GM23338 (cell line): ENCODE measurements at regions not wholly inside any gene's neighbourhood (a gene's known extent, or its start where the extent isn't known, plus 50 kb on each side); places are given as distances from the start of the nearest gene placed in this dataset.

Experiments
- ATAC-seq: fragments of 200-7000 bp; cut with Tn5 transposase; 3 replicates; pipeline ENCODE4 v1.9.1; 2020
- DNase-seq: peaks from one replicate; pipeline ENCODE4 v3.0.0-alpha.2; 2015; ENCODE audit warnings: low spot score
- H2AFZ ChIP-seq: fragments of 200-600 bp; sonication (generic); 2 replicates; pipeline ENCODE4 v1.8.0; 2016; ENCODE audit warnings: antibody characterized with exemption, mild to moderate bottlenecking, moderate library complexity
- H3F3A ChIP-seq: fragments of 200-600 bp; sonication (generic); replicated peaks from 2 replicates; pipeline ENCODE4 v1.8.0; 2017; ENCODE audit warnings: antibody characterized with exemption, mixed run types, low read depth
- H3K27ac ChIP-seq: fragments of 200-600 bp; sonication (generic); 2 replicates; pipeline ENCODE4 v1.6.1; 2016; ENCODE audit warnings: low read depth
- H3K27me3 ChIP-seq: fragments of 200-600 bp; sonication (generic); 2 replicates; pipeline ENCODE4 v1.8.0; 2016; ENCODE audit warnings: mild to moderate bottlenecking, mixed run types, moderate library complexity; ENCODE audit not compliant: insufficient read depth
- H3K36me3 ChIP-seq: fragments of 200-600 bp; sonication (generic); 2 replicates; pipeline ENCODE4 v1.8.0; 2016; ENCODE audit warnings: mild to moderate bottlenecking; ENCODE audit not compliant: insufficient read depth
- H3K4me1 ChIP-seq: fragments of 200-600 bp; sonication (generic); 2 replicates; pipeline ENCODE4 v1.8.0; 2016; ENCODE audit warnings: mild to moderate bottlenecking, moderate library complexity; ENCODE audit not compliant: insufficient read depth
- H3K4me2 ChIP-seq: fragments of 200-600 bp; sonication (generic); 2 replicates; pipeline ENCODE4 v1.7.1; 2017; ENCODE audit warnings: mixed run types
- H3K4me3 ChIP-seq: fragments of 200-600 bp; sonication (generic); 2 replicates; pipeline ENCODE4 v1.6.1; 2016; ENCODE audit warnings: mixed run types
- H3K79me2 ChIP-seq: fragments of 200-600 bp; sonication (generic); replicated peaks from 2 replicates; pipeline ENCODE4 v1.8.0; 2017; ENCODE audit warnings: mild to moderate bottlenecking; ENCODE audit not compliant: insufficient read depth
- H3K9me2 ChIP-seq: fragments of 200-600 bp; sonication (generic); 2 replicates; pipeline ENCODE4 v1.8.0; 2017; ENCODE audit not compliant: insufficient read depth
- H4K20me1 ChIP-seq: fragments of 200-600 bp; sonication (generic); replicated peaks from 2 replicates; pipeline ENCODE4 v1.8.0; 2017; ENCODE audit warnings: mild to moderate bottlenecking; ENCODE audit not compliant: insufficient read depth
- H3K27ac Mint-ChIP-seq: 2 replicates; pipeline ENCODE4 v1.8.0; 2020; ENCODE audit warnings: inconsistent platforms, mild to moderate bottlenecking, moderate library complexity, mixed read lengths
- H3K27me3 Mint-ChIP-seq: 3 replicates; pipeline ENCODE4 v1.8.0; 2022; ENCODE audit warnings: low read depth, mild to moderate bottlenecking, moderate library complexity, mixed read lengths, inconsistent platforms; ENCODE audit not compliant: insufficient read depth, poor library complexity
- H3K36me3 Mint-ChIP-seq: 3 replicates; pipeline ENCODE4 v1.8.0; 2021; ENCODE audit warnings: low read depth, mild to moderate bottlenecking, inconsistent platforms, moderate library complexity, mixed read lengths
- H3K4me1 Mint-ChIP-seq: 3 replicates; pipeline ENCODE4 v1.8.0; 2020; ENCODE audit warnings: mild to moderate bottlenecking, inconsistent platforms, mixed read lengths
- H3K4me3 Mint-ChIP-seq: 3 replicates; pipeline ENCODE4 v1.8.0; 2021; ENCODE audit warnings: moderate library complexity, mild to moderate bottlenecking, inconsistent platforms, mixed read lengths
- H3K9me3 Mint-ChIP-seq: 3 replicates; pipeline ENCODE4 v1.8.0; 2020; ENCODE audit warnings: moderate library complexity, mild to moderate bottlenecking, inconsistent platforms, mixed read lengths
- CTCF ChIP-seq, 2 experiments: fragments of 200-600 bp in 1 of 2; sonication (generic) in 1 of 2; conservative IDR thresholded peaks; 2 replicates each; pipeline versions ENCODE4 v1.5.1 to v1.6.1; 2016 to 2017; ENCODE audit warnings: antibody characterized with exemption in 2 of 2, low read depth in 2 of 2, mild to moderate bottlenecking in 2 of 2, moderate library complexity in 1 of 2
- EZH2phosphoT487 ChIP-seq: fragments of 200-600 bp; sonication (generic); IDR thresholded peaks from one replicate; pipeline ENCODE4 v1.8.1; 2018; ENCODE audit warnings: antibody characterized with exemption; ENCODE audit not compliant: unreplicated experiment
- JUNB ChIP-seq: IDR thresholded peaks from one replicate; pipeline ENCODE4 v1.6.1; 2016; ENCODE audit warnings: antibody characterized with exemption; ENCODE audit not compliant: unreplicated experiment
- NANOG ChIP-seq: IDR thresholded peaks from 2 replicates; pipeline ENCODE4 v1.6.1; 2016; ENCODE audit warnings: antibody characterized with exemption, borderline replicate concordance
- POLR2AphosphoS5 ChIP-seq: IDR thresholded peaks from 2 replicates; pipeline ENCODE4 v1.6.1; 2016; ENCODE audit warnings: antibody characterized with exemption, low read depth
- REST ChIP-seq: IDR thresholded peaks from one replicate; pipeline ENCODE4 v1.6.1; 2018; ENCODE audit warnings: antibody characterized with exemption; ENCODE audit not compliant: unreplicated experiment
- STAT1 ChIP-seq: IDR thresholded peaks from one replicate; pipeline ENCODE4 v1.6.1; 2016; ENCODE audit warnings: antibody characterized with exemption; ENCODE audit not compliant: unreplicated experiment
- ZNF331 ChIP-seq: fragments of 250-450 bp; sonication (Bioruptor Pico); IDR thresholded peaks from 2 replicates; pipeline ENCODE4 v1.5.0; 2020; ENCODE audit warnings: low read depth, mild to moderate bottlenecking, moderate library complexity
- ZNF462 ChIP-seq: fragments of 250-450 bp; sonication (Bioruptor Pico); IDR thresholded peaks from 2 replicates; pipeline ENCODE4 v1.5.0; 2020; ENCODE audit warnings: mild to moderate bottlenecking, moderate library complexity

- TF ChIP-seq ZNF462 (CRISPR knock-in tag) (no peak), ZNF331 (CRISPR knock-in tag) (no peak), REST (no peak), POLR2AphosphoS5 (no peak), EZH2phosphoT487 (no peak), STAT1 (no peak)
Observed at GRCh38 chr5:52706775-52707174, 80.9 kb upstream of the ITGA1 start (continued).

GRCh38 chr5:52707616-52708015 lies 80.1 kb upstream of the ITGA1 start:
- no peak overlapping the region for H3K4me3 Mint-ChIP-seq

More at GRCh38 chr5:52707616-52708015, 80.1 kb upstream of the ITGA1 start:
- no peak for DNase-seq
- Histone ChIP-seq H3K9me2 (no peaks in the 10 kb centered on the region), H2AFZ (no peak overlapping the region), H3K4me1 (peaks cover 8% of the 10 kb centered on the region; the same call in 1 of the 2 replicates), H3K79me2 (no peaks in the 10 kb centered on the region), H3K27ac (no peak overlapping the region), H3K4me2 (no peak overlapping the region), H3K27me3 (no peaks in the 10 kb centered on the region), H3K36me3 (no peaks in the 10 kb centered on the region), H3K4me3 (no peak overlapping the region), H3F3A (no peaks in the 10 kb centered on the region), H4K20me1 (no peaks in the 10 kb centered on the region)
- Mint-ChIP-seq H3K27me3 (peaks cover 3% of the 10 kb centered on the region), H3K9me3 (no peaks in the 10 kb centered on the region; the same call in 2 of the 3 replicates), H3K36me3 (no peaks in the 10 kb centered on the region), H3K4me1 (peaks cover 11% of the 10 kb centered on the region; the same call in 2 of the 3 replicates), H3K27ac (no peak overlapping the region)
- TF ChIP-seq CTCF (conservative IDR thresholded peaks at IDR 0.05; ENCODE audit: low read depth in 2 of 2) (no peak), JUNB (no peak), ZNF331 (CRISPR knock-in tag) (no peak), NANOG (no peak), EZH2phosphoT487 (no peak)
- no peak for ATAC-seq
